Activated T-cell treated with anti-CD3 and anti-CD28 coated beads for 48 hours (primary cell): ENCODE measurements at regions not wholly inside any gene's neighbourhood (a gene's known extent, or its start where the extent isn't known, plus 50 kb on each side); places are given as distances from the start of the nearest gene placed in this dataset.
"Not testable (repeated sequence)": the region's sequence is repeated elsewhere in the genome, so short reads cannot be mapped to it uniquely, and the experiment has no call there.

ENCODE experiments used
- DNase-seq: peaks from one replicate; pipeline ENCODE4 v3.0.0-alpha.2; 2020; ENCODE audit warnings: low read depth

DNA sequence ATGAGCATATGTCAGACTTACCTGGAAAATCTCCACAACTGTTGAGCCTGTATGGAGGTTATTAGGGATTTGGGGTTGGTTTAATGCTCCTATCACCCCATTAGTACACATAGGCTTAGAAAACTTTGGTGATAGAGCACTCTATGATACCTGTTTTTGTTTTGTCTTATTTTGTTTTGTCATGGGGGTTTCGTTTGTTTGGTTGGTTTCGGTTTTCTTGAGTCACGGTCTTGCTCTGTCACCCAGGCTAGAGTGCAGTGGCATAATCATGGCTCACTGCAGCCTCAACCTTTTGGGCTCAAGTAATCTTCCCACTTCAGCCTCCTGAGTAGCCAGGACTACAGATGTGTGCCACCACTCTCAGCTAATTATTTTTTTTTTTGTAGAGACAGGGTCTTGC, 70.0 kb downstream of the MZT1 start:
- DNase-seq = no peak

DNA sequence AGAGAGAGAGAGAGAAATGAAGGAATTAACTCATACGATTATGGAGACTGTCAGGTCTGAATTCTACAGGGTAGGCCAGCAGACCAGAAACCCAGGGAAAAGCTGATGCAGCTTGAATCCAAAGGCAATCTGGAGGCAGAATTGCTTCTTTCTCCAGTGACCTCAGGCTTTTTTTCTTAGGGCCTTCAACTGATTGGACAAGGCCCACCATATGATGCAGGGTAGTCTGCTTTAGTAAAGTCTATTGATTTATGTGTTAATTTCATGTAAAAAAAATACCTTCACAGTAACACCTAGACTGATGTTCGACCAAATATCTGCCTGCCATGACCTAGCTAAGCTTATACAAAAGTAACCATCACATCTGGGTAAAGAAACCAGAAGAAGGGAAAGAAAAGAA, 71.1 kb downstream of the MZT1 start:
- DNase-seq = no peak

DNA sequence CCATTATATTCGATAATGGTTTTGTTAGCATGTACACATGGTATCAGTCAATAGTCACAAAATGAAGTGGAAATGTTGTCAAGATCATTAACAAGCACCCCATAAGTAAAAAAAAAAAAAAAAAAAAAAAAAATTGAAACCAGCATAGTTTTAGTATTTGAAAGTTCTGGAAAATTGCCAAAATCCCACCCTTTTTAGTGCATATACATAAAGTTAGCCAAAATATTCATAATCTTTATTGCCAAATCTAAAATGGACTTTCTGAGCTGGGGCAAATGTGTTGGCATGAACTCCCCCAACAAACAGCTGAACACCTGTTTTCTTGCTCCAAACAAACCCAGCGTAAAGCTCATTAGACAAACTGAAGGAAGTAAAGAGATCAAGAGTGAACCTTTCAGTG, 73.9 kb downstream of the MZT1 start:
- DNase-seq = no peak

DNA sequence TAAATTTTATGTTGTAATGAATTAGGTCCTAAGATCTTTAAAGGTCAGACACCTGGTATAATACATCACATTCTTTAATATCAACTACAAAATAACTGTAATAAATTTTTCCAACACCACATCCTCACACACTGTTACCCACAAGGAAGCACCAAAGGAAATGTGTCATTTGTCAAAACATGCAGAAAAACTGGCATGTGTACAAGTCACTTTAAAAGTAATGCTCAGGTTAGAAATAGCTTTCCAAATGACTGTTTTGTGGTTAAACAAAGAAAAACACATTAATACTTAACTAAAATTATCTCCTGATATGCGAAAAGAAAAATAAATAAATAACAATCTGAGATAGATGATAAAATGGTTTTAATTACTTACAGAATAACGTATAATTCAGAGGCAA, 74.7 kb downstream of the MZT1 start:
- no peak for DNase-seq

DNA sequence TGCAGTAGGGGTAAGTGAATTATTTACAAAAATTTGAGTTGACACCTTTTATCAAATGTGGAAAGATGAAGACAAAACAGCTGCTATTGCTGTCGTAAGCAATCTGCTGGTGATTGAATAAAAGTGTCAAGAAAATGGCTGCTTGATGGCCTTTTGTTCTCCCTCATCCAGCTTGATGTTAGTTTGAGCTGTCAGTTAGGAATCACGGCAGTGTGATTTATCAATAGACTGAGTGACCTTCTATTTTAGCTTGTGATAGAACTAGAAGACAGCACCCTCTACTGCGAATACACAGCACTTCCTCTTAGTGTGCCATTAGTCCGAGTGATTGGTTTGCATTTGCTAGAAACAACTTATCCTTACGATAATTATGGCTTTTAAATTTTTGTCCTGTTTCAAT, 76.3 kb downstream of the MZT1 start:
- DNase-seq = no peak

DNA sequence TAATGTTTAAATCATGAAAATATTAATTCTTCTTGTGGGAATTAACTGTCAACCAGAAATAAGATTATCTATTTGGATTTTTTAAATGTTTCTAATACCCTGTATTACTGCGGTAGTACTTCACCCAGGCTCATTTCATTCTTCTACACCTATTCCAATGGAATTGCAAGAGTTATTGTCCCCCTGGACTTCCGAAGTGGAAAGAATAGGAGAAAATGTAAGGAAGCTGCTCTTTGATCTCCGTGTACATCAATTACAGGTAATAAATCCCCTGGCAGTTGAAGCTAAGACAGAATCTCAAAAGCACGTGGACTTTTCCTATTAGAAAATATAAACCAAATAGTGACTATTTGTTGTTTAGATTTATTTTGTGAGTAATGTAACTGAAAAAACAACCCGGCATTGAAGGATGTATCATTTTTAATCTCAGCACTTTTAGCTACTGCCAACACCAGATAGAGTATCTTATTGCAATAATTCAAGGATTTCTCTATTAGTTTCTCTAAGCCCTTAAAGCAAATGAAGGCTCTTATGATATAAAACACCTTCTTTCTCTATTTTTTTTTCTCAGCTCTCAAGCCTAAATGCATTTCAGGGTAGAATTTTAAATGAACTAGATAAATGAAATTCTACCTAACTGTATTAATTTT, 77.3 kb downstream of the MZT1 start:
- no peak for DNase-seq

DNA sequence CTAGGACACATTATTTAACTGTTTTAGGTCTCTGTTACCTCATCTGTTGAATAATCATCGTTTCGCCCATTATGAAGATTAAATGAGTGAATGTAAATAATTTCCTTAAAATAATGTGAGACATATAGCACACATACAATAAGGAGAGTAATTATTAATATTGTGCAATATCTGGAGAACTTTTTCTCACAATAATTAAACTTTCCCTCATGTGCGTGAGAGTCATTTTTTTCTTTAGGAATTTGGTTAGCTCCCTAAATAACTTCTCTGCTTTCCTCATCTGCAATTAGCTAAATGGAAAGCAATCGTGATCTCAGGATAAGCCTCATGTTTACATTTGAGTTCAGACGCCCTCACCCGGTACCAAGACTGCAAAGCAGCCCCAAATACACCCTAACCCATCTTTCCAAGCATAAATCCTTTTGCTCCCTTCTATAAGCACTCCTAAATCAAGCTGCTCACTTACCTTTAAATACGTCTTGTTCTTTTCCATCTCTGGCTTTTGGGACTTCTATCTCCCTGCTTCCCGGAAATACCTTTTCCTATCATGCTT, 78.8 kb downstream of the MZT1 start:
- no peak for DNase-seq

DNA sequence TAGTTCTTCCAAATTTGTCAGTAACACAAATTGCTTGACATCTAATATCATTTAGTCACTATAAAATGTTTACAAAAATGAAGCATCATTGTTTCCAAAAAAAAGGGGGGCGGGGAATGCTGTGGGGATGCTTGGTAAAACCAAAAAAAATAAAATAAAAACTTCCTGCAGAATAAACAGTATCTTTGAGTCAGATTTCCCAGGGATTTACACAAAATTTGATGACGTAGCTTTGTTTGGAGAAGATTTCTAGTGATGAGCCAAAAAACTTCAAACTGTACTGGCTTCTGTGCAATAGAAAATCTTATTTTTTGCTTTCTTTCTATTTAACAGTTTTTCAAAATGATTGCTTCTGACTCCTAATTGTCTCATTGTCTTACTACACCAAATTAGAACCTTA, 80.0 kb downstream of the MZT1 start:
- no peak for DNase-seq

DNA sequence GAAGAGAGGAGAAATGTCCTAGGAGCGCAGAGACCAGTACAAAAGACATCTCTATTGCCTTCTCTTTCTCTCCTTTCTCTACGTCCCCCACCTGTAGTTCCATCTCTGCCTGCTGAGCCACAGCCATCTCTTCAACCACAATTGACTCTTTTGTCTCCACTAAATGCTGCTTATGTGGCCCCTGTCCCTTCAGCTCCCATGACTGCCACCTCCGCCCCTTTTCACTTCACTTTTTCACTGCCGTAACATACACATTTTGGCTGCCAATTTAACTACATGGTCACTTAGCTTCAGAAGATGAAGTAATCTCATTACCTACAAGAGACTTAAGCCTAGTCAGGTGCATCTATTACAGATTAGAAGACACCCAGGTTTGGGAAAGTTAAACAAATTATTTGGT, 81.9 kb downstream of the MZT1 start:
- no peak for DNase-seq

DNA sequence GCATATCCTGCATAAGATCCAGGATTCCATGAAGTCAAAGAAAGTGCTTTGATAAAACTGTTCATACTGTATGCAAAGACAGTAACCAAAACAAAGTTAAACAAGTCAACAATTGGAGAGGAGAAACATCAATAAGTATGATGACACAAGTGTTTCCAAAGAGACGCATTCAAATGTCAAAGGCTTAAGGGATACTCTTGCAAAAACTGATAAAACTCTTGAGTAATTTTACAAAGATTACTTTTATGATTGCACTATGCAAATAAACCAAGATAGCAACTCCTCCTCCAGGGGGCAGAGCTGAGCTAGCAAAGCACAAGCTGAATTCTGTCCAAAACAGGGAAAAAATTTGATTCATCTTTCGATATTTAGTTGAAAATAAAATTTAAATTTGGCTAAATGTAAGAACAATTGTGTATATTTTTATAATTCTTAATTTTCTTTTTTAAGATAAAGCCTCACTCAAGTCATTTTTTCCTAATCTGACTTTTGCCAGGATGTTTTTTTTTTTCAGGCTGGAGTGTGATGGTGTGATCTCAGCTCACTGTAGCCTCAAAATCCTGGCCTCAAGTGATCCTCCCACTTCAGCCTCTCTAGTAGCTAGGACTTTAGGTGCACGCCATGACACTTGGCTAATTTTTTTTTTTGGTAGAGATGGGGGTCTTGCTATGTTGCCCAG, 84.0 kb downstream of the MZT1 start:
- DNase-seq = peak; percentile 29

DNA sequence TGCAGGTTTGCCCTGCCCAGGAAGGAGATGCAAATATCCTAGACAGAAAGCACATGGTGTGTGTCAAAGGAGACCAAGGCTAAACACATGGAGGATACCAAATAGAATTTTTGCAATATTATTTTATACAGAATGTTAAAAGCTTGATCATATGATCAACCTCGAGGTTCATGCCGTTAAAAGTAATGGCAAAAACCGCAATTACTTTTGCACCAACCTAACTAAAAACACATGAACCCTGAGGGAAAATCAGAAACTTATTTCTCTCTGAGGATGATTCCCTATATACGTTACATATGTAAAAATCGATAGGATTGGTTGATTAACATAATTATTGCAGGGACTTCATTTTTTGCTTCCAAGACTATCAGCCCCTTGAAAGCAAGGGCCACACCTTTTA, 88.1 kb downstream of the MZT1 start:
- no peak for DNase-seq

DNA sequence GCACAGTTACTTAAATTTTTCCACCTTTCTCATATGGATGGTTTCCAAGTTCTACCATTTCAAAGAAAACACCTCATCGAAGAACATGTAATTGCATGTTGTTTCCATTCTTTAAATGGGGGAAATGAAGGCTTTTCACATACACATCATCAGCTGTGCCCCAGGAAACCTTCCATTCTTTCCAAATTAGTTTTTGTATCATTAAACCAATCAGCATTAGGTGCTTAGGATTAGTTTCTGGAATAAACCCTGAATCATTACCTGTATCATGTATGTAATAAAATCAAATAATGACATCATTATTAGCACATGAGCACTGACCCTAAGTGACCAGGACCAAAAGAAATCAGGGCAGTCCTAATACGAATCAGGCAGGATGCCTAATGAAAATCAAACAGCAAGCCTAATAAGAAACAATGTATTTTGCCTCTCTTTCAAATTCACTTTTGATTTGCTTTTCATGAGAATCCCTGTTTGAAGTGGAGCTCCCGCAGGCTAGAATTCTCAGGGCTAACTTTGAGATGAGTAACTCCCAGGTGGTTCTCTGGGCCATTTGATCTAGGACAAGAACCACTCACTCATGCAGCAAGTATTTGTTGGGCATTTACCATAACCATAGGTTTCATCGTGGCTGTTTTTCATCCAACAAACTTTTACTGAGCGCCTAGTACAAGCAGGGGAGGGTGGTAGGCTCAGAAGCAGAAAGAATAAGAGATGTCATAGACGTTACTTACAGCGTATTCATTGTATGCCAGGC, 89.2 kb downstream of the MZT1 start:
- no peak for DNase-seq

DNA sequence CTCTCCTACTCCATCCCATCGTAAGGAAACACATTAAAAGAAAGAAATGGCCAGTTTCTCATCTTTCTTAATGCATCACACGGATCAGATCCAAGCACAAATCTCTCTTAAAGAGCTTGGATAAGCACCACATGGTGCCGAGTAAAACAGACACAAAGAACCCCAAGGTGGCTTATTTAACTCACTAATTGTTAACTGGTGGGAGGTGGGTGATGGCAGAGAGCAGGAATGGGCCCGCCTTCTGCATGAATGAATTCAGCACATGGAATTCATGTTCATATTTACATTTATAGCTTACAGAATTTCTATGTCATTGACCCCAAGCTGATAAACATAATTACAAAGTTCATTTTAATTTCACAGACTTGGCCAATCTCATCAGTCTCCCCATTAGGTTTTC, 89.9 kb downstream of the MZT1 start:
- no peak for DNase-seq

DNA sequence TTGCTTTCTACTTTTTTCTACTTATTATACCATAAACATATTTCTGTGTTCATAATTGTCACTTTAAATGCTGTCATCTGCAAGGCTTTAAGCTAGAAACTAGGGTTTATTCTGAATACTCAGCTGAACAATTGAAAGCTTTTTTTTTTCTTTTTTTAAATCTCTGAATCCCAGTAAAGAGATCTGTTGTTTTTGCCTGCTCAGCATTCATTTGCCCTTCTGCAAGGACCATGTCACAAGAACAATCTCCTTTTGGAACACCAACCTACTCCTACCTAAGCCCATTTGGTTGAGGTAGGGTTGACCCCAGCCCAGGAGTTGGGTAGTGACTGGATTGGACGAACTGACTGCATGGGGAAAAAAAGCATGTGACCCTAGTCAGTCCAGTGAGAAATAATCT, 92.6 kb downstream of the MZT1 start:
- DNase-seq = no peak

DNA sequence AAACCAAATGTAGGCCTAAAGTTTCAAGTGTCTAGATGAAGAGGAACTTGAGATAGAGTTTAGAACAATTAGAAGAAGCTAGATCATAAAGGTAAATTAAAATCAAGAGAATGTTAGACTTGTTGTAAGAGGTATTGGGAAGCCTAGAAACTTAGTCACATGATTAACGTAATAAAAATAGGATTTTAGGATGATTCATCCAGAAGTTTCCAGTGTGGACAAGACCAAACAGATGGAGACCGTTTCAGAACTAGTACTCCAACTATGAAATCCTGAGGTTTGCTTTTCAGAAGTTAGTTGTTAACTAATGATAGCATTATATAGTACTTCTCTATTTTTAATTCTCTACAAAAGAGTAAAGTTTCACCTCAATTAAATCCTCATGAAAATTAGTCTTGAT, 104.9 kb downstream of the MZT1 start:
- no peak for DNase-seq

DNA sequence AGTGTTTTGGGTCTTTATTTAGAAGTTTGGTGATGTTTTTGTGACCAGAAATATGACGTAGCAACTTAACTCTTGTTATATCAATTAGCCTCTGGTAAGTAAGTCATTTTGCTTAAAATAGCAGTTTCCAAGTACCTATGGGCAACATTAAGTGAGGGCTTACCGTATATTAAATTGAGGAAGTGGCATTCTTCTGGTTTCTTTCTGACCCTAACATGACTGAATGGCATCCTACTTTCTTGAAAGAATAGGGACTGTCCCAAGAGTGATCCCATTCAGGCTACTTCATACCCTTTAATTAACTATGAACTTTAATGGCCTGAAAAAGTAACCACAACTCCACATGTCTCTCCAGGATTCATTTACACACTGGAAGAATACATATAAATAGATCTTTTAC, 106.6 kb downstream of the MZT1 start:
- no peak for DNase-seq

DNA sequence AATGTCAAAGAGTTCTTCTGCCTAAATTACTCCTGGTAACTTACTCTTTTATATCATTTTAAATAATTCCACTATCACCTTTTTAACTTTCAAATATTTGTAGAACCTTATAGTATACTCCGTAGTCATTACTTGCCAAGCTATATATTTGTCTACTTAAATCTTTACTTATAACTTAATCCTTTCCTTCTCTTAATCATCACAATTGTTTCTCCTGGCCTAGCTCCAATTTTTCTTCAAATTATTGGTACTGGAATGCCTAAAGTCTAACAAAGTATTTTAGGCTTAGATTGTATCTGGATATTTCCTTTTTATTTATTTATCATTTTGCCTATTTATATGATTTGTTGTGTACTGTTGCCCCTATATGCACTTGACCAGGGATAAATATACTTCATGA, 109.5 kb downstream of the MZT1 start:
- DNase-seq = no peak

DNA sequence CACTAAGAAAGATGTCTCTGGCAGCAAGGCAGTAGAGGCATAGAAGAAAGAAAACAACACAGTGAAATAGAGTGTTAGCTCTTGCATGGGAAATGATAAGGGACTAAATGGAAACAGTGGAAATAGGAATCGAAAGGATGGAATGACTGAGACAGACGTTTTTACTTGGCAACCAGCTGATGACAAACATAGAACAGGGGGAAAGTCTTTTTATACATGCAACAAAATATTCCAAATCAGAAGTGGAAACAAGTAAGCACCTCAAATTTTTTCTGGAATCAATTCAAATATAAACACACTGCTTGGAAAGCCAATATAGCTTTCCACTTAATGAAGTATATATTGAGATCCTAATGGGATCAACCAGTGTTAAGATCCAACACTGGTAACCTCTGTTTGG, 110.2 kb downstream of the MZT1 start:
- DNase-seq = no peak

DNA sequence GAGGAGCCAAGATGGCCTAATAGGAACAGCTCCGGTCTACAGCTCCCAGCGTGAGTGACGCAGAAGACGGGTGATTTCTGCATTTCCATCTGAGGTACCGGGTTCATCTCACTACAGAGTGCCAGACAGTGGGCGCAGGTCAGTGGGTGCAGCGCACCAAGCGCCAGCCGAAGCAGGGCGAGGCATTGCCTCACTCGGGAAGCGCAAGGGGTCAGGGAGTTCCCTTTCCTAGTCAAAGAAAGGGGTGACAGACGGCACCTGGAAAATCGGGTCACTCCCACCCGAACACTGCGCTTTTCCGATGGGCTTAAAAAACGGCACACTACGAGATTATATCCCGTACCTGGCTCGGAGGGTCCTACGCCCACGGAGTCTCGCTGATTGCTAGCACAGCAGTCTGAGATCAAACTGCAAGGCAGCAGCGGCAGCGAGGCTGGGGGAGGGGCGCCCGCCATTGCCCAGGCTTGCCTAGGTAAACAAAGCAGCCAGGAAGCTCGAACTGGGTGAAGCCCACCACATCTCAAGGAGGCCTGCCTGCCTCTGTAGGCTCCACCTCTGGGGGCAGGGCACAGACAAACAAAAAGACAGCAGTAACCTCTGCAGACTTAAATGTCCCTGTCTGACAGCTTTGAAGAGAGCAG, 117.1 kb downstream of the MZT1 start:
- DNase-seq = not testable (repeated sequence)

DNA sequence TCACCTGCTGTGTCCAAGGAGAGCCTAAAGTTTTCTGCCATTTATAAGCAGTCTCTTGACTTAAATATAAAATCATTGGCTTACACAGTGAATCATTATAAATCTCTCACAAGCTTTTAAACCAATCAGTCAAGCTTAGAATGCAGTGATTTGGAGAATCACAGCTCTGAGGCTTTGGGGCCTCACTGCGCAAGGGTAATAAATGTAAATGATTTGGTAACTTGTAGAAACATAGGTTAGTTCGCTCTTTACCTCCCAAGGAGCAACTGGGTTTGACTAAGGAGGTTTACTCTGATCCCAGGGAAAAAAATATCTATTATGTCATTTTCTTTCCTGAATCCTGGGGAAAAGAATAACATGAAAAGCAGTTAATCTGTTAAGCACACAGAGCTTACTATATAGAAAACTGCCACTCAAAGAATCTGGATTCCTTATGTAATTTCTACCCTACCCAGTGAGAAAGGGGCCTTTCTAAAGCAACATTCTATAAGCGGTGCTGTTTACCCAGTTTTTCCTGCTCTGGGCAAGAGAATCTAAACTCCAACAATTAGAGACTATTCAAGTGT, 128.2 kb downstream of the MZT1 start:
- DNase-seq = no peak

DNA sequence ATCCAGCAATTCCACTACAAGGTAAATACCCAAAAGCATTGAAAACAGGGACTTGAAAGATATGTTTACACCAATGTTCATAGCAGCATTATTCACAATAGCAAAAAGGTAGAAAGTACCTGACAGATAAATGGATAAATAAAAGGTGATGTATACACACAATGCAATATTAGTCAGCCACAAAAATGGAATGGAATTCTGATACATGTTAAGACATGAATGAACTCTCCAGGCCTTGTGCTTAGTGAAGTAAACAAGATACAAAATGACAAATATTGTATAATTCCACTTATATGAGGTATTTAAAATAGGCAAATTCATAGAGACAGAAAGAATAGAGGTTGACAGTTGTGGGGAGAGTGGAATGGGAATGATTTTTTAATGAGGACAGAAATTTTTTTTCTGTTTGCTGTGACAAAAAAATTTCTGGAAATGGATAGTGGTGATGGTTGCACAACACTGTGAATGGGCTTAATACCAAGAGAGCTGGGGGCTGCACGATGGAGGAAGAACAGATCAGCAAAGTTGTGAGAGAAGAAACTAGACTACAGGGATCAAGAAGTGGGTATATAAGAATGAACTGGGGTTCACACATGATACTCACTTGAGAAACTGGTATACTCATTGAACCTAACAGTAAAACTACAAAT, 137.2 kb downstream of the MZT1 start:
- no peak for DNase-seq

DNA sequence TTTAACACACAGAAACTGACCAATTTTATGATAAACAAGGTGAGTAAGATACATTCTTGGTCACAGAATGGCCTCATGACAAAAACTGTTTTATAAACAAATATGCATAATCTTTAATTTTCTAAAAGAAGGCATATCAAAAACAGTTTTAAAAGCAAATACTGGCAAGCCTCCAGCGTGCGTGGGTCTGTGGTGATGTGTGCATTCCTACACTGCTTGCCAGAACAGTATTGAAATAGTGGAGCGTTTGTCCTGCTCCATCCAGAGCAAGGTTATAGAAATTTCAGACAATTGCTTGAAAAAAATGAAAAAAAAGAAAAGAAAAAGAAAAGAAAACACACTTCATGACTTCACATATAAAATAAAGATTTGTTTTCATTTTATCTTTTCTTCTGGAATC, 140.9 kb downstream of the MZT1 start:
- DNase-seq = no peak
